ENCODE measurements at regions not wholly inside any gene's neighbourhood (a gene's known extent, or its start where the extent isn't known, plus 50 kb on each side); places are given as distances from the start of the nearest gene placed in this dataset.

GRCh38 chr1:80053613-80054012, 1047.1 kb upstream of the ADGRL4 start:
- no peak for TF ChIP-seq EP300 (IDR thresholded peaks at IDR 0.05; ENCODE audit: borderline replicate concordance)
- no peak for TF ChIP-seq USF1 (IDR thresholded peaks at IDR 0.05)
- no peak for TF ChIP-seq MAX (IDR thresholded peaks at IDR 0.05)
